ENCODE measurements at regions not wholly inside any gene's neighbourhood (a gene's known extent, or its start where the extent isn't known, plus 50 kb on each side); places are given as distances from the start of the nearest gene placed in this dataset.

GRCh38 chr7:155178096-155178495 lies 108.0 kb downstream of the HTR5A start:
- Histone ChIP-seq H3K4me1 (ENCODE audit: control insufficient read depth, insufficient read depth, low read length) (no peaks in the 10 kb centered on the region), H3K36me3 (ENCODE audit: control insufficient read depth, insufficient read depth, low read length) (no peaks in the 10 kb centered on the region)
- 100% methylated on average over 1 of the region's 2 CpGs for WGBS (ENCODE audit: insufficient coverage, low lambda C conversion rate)

GRCh38 chr7:155181768-155182167 lies 111.6 kb downstream of the HTR5A start:
- Histone ChIP-seq H3K36me3 (ENCODE audit: control insufficient read depth, insufficient read depth, low read length) (no peaks in the 10 kb centered on the region), H3K9me3 (ENCODE audit: control insufficient read depth, low read depth, low read length) (peaks cover 8% of the 10 kb centered on the region), H3K4me1 (ENCODE audit: control insufficient read depth, insufficient read depth, low read length) (no peaks in the 10 kb centered on the region), H3K27me3 (ENCODE audit: control insufficient read depth, insufficient read depth, low read length) (no peaks in the 10 kb centered on the region), H3K4me3 (ENCODE audit: low read length) (no peak overlapping the region), H3K27ac (ENCODE audit: low read length) (no peak overlapping the region)
- no peak for DNase-seq
- no CpG with 5 or more reads among the region's 8 CpGs for WGBS (ENCODE audit: insufficient coverage, low lambda C conversion rate)

More at GRCh38 chr7:155178096-155178495, 108.0 kb downstream of the HTR5A start:
- DNase-seq: no peak
- H3K9me3 ChIP-seq (ENCODE audit: control insufficient read depth, low read depth, low read length): no peaks in the 10 kb centered on the region
- H3K27ac ChIP-seq (ENCODE audit: low read length): no peak overlapping the region
- no peaks in the 10 kb centered on the region for H3K27me3 ChIP-seq (ENCODE audit: control insufficient read depth, insufficient read depth, low read length)
- H3K4me3 ChIP-seq (ENCODE audit: low read length): no peak overlapping the region

GRCh38 chr7:155182406-155182970 lies 112.4 kb downstream of the HTR5A start:
- no peak for DNase-seq
- H3K4me1 ChIP-seq (ENCODE audit: control insufficient read depth, insufficient read depth, low read length): no peaks in the 10 kb centered on the region
- no CpG with 5 or more reads among the region's 8 CpGs for WGBS (ENCODE audit: insufficient coverage, low lambda C conversion rate)

GRCh38 chr7:155183655-155184054 lies 113.5 kb downstream of the HTR5A start:
- WGBS (ENCODE audit: insufficient coverage, low lambda C conversion rate): no CpG with 5 or more reads among the region's 1 CpG
- no peaks in the 10 kb centered on the region for H3K27me3 ChIP-seq (ENCODE audit: control insufficient read depth, insufficient read depth, low read length)

More at GRCh38 chr7:155182406-155182970, 112.4 kb downstream of the HTR5A start:
- H3K27me3 ChIP-seq (ENCODE audit: control insufficient read depth, insufficient read depth, low read length): no peaks in the 10 kb centered on the region
- H3K36me3 ChIP-seq (ENCODE audit: control insufficient read depth, insufficient read depth, low read length): no peaks in the 10 kb centered on the region
- H3K27ac ChIP-seq (ENCODE audit: low read length): no peak overlapping the region
- peaks cover 8% of the 10 kb centered on the region for H3K9me3 ChIP-seq (ENCODE audit: control insufficient read depth, low read depth, low read length)
- no peak overlapping the region for H3K4me3 ChIP-seq (ENCODE audit: low read length)

GRCh38 chr7:155184923-155185322 lies 112.8 kb upstream of the INSIG1 start:
- Histone ChIP-seq H3K36me3 (ENCODE audit: control insufficient read depth, insufficient read depth, low read length) (no peaks in the 10 kb centered on the region), H3K27me3 (ENCODE audit: control insufficient read depth, insufficient read depth, low read length) (peaks cover 3% of the 10 kb centered on the region), H3K9me3 (ENCODE audit: control insufficient read depth, low read depth, low read length) (peaks cover 8% of the 10 kb centered on the region), H3K27ac (ENCODE audit: low read length) (no peak overlapping the region), H3K4me1 (ENCODE audit: control insufficient read depth, insufficient read depth, low read length) (no peaks in the 10 kb centered on the region), H3K4me3 (ENCODE audit: low read length) (no peak overlapping the region)
- DNase-seq: no peak
- no CpG with 5 or more reads among the region's 4 CpGs for WGBS (ENCODE audit: insufficient coverage, low lambda C conversion rate)

More at GRCh38 chr7:155183655-155184054, 113.5 kb downstream of the HTR5A start:
- Histone ChIP-seq H3K27ac (ENCODE audit: low read length) (no peak overlapping the region), H3K4me1 (ENCODE audit: control insufficient read depth, insufficient read depth, low read length) (no peaks in the 10 kb centered on the region), H3K36me3 (ENCODE audit: control insufficient read depth, insufficient read depth, low read length) (no peaks in the 10 kb centered on the region), H3K9me3 (ENCODE audit: control insufficient read depth, low read depth, low read length) (peaks cover 8% of the 10 kb centered on the region), H3K4me3 (ENCODE audit: low read length) (no peak overlapping the region)
- no peak for DNase-seq

- H3K4me3 ChIP-seq (ENCODE audit: low read length): no peak overlapping the region
- no peak overlapping the region for H3K27ac ChIP-seq (ENCODE audit: low read length)
- H3K9me3 ChIP-seq (ENCODE audit: control insufficient read depth, low read depth, low read length): peaks cover 8% of the 10 kb centered on the region
- no peak for DNase-seq
- peaks cover 14% of the 10 kb centered on the region for H3K27me3 ChIP-seq (ENCODE audit: control insufficient read depth, insufficient read depth, low read length)
- WGBS (ENCODE audit: insufficient coverage, low lambda C conversion rate): no CpG with 5 or more reads among the region's 15 CpGs
- no peaks in the 10 kb centered on the region for H3K4me1 ChIP-seq (ENCODE audit: control insufficient read depth, insufficient read depth, low read length)
- H3K36me3 ChIP-seq (ENCODE audit: control insufficient read depth, insufficient read depth, low read length): no peaks in the 10 kb centered on the region
Observed at GRCh38 chr7:155187061-155187785, 110.5 kb upstream of the INSIG1 start.

- no peak for DNase-seq
- Histone ChIP-seq H3K27ac (ENCODE audit: low read length) (no peak overlapping the region), H3K36me3 (ENCODE audit: control insufficient read depth, insufficient read depth, low read length) (no peaks in the 10 kb centered on the region), H3K4me1 (ENCODE audit: control insufficient read depth, insufficient read depth, low read length) (no peaks in the 10 kb centered on the region), H3K4me3 (ENCODE audit: low read length) (no peak overlapping the region), H3K9me3 (ENCODE audit: control insufficient read depth, low read depth, low read length) (peaks cover 8% of the 10 kb centered on the region), H3K27me3 (ENCODE audit: control insufficient read depth, insufficient read depth, low read length) (peaks cover 19% of the 10 kb centered on the region)
- WGBS (ENCODE audit: insufficient coverage, low lambda C conversion rate): no CpG with 5 or more reads among the region's 2 CpGs
Observed at GRCh38 chr7:155188357-155188756, 109.3 kb upstream of the INSIG1 start.

GRCh38 chr7:155188821-155189581 lies 108.7 kb upstream of the INSIG1 start:
- WGBS (ENCODE audit: insufficient coverage, low lambda C conversion rate): no CpG with 5 or more reads among the region's 13 CpGs
- Histone ChIP-seq H3K27me3 (ENCODE audit: control insufficient read depth, insufficient read depth, low read length) (peaks cover 19% of the 10 kb centered on the region), H3K9me3 (ENCODE audit: control insufficient read depth, low read depth, low read length) (peaks cover 8% of the 10 kb centered on the region), H3K36me3 (ENCODE audit: control insufficient read depth, insufficient read depth, low read length) (no peaks in the 10 kb centered on the region), H3K27ac (ENCODE audit: low read length) (no peak overlapping the region), H3K4me3 (ENCODE audit: low read length) (no peak overlapping the region), H3K4me1 (ENCODE audit: control insufficient read depth, insufficient read depth, low read length) (no peaks in the 10 kb centered on the region)
- DNase-seq: no peak

GRCh38 chr7:155189590-155189989 lies 108.1 kb upstream of the INSIG1 start:
- 90% methylated on average over 2 of the region's 13 CpGs for WGBS (ENCODE audit: insufficient coverage, low lambda C conversion rate)
- DNase-seq: no peak
- Histone ChIP-seq H3K27me3 (ENCODE audit: control insufficient read depth, insufficient read depth, low read length) (peaks cover 23% of the 10 kb centered on the region), H3K4me1 (ENCODE audit: control insufficient read depth, insufficient read depth, low read length) (no peaks in the 10 kb centered on the region), H3K36me3 (ENCODE audit: control insufficient read depth, insufficient read depth, low read length) (no peaks in the 10 kb centered on the region), H3K27ac (ENCODE audit: low read length) (no peak overlapping the region), H3K4me3 (ENCODE audit: low read length) (no peak overlapping the region), H3K9me3 (ENCODE audit: control insufficient read depth, low read depth, low read length) (peaks cover 8% of the 10 kb centered on the region)

GRCh38 chr7:155190688-155191087 lies 107.0 kb upstream of the INSIG1 start:
- Histone ChIP-seq H3K36me3 (ENCODE audit: control insufficient read depth, insufficient read depth, low read length) (no peaks in the 10 kb centered on the region), H3K27ac (ENCODE audit: low read length) (no peak overlapping the region), H3K4me3 (ENCODE audit: low read length) (no peak overlapping the region), H3K9me3 (ENCODE audit: control insufficient read depth, low read depth, low read length) (peaks cover 7% of the 10 kb centered on the region), H3K4me1 (ENCODE audit: control insufficient read depth, insufficient read depth, low read length) (no peaks in the 10 kb centered on the region), H3K27me3 (ENCODE audit: control insufficient read depth, insufficient read depth, low read length) (peaks cover 28% of the 10 kb centered on the region)
- DNase-seq: peak in 1 of 2 donors; percentile 9
- whole genome bisulfite sequencing (ENCODE audit: insufficient coverage, low lambda C conversion rate): 62% methylated on average over 4 of the region's 28 CpGs
